Neuronal stem cell (in vitro differentiated cells): ENCODE measurements at regions not wholly inside any gene's neighbourhood (a gene's known extent, or its start where the extent isn't known, plus 50 kb on each side); places are given as distances from the start of the nearest gene placed in this dataset.

ENCODE experiments used
- DNase-seq: peaks from one replicate; pipeline ENCODE4 v3.0.0-alpha.2; 2013; ENCODE audit warnings: low spot score
- H2AFZ ChIP-seq: one replicate; pipeline ENCODE4 v1.6.1; 2013; ENCODE audit warnings: mild to moderate bottlenecking, low read length, inconsistent platforms
- H2AK5ac ChIP-seq: 2 replicates; pipeline ENCODE4 v1.6.1; 2013; ENCODE audit warnings: low read depth, mild to moderate bottlenecking, inconsistent platforms, low read length, moderate library complexity, mixed read lengths
- H2BK120ac ChIP-seq: 2 replicates; pipeline ENCODE4 v1.6.1; 2013; ENCODE audit warnings: low read depth, mild to moderate bottlenecking, inconsistent platforms, low read length, moderate library complexity, mixed read lengths
- H2BK12ac ChIP-seq: one replicate; pipeline ENCODE4 v1.6.1; 2013; ENCODE audit warnings: low read length, inconsistent platforms
- H2BK15ac ChIP-seq: 2 replicates; pipeline ENCODE4 v1.6.1; 2013; ENCODE audit warnings: mild to moderate bottlenecking, low read length, inconsistent platforms, mixed read lengths
- H2BK5ac ChIP-seq: one replicate; pipeline ENCODE4 v1.6.1; 2013; ENCODE audit warnings: inconsistent platforms, mild to moderate bottlenecking, low read length, moderate library complexity
- H3K14ac ChIP-seq: one replicate; pipeline ENCODE4 v1.6.1; 2013; ENCODE audit warnings: low read length, inconsistent platforms
- H3K18ac ChIP-seq: 2 replicates; pipeline ENCODE4 v1.6.1; 2013; ENCODE audit warnings: low read length, inconsistent platforms
- H3K23ac ChIP-seq: 2 replicates; pipeline ENCODE4 v1.6.1; 2013; ENCODE audit warnings: low read depth, mild to moderate bottlenecking, mixed read lengths, low read length, inconsistent platforms; ENCODE audit not compliant: poor library complexity
- H3K27ac ChIP-seq: replicated peaks from 3 replicates; pipeline ENCODE4 v1.5.1; 2013; ENCODE audit warnings: low read length, inconsistent platforms
- H3K27me3 ChIP-seq, 3 experiments: 2 replicates each; pipeline ENCODE4 v1.6.1; 2013; ENCODE audit warnings: low read length in 3 of 3, mild to moderate bottlenecking in 2 of 3, inconsistent platforms in 1 of 3, low read depth in 1 of 3, mixed read lengths in 1 of 3, moderate library complexity in 1 of 3; ENCODE audit not compliant: control insufficient read depth in 3 of 3, insufficient read depth in 3 of 3
- H3K36me3 ChIP-seq, 2 donors: replicated peaks in 1 of 2; 2 replicates each; pipeline ENCODE4 v1.6.1; 2013; ENCODE audit warnings: low read length in 2 of 2; ENCODE audit not compliant: control insufficient read depth in 2 of 2, insufficient read depth in 2 of 2
- H3K4ac ChIP-seq: 2 replicates; pipeline ENCODE4 v1.6.1; 2013; ENCODE audit warnings: inconsistent platforms, mild to moderate bottlenecking, low read length, moderate library complexity
- H3K4me1 ChIP-seq, 2 donors: 1 replicate in 1 of 2; 2 replicates in 1 of 2; pipeline ENCODE4 v1.6.1; 2013; ENCODE audit warnings: low read length in 2 of 2, low read depth in 1 of 2; ENCODE audit not compliant: control insufficient read depth in 2 of 2, insufficient read depth in 1 of 2
- H3K4me2 ChIP-seq: one replicate; pipeline ENCODE4 v1.6.1; 2013; ENCODE audit warnings: mild to moderate bottlenecking, low read length, inconsistent platforms; ENCODE audit not compliant: insufficient read depth, poor library complexity, severe bottlenecking
- H3K4me3 ChIP-seq, 2 donors: 2 replicates each; pipeline ENCODE4 v1.5.1; 2013; ENCODE audit warnings: low read length in 2 of 2, mild to moderate bottlenecking in 2 of 2, inconsistent platforms in 1 of 2, moderate library complexity in 1 of 2
- H3K79me1 ChIP-seq: one replicate; pipeline ENCODE4 v1.6.1; 2013; ENCODE audit warnings: low read depth, mild to moderate bottlenecking, inconsistent platforms, low read length, moderate library complexity
- H3K9ac ChIP-seq: one replicate; pipeline ENCODE4 v1.6.1; 2013; ENCODE audit warnings: mild to moderate bottlenecking, low read depth, low read length, inconsistent platforms; ENCODE audit not compliant: poor library complexity
- H3K9me3 ChIP-seq, 2 donors: replicated peaks in 1 of 2; 2 replicates each; pipeline versions ENCODE3 to v1.6.1; 2013; ENCODE audit warnings: low read length in 2 of 2, mild to moderate bottlenecking in 2 of 2, inconsistent platforms in 1 of 2, low read depth in 1 of 2, mixed read lengths in 1 of 2, moderate library complexity in 1 of 2; ENCODE audit not compliant: control insufficient read depth in 2 of 2, insufficient read depth in 1 of 2
- H4K8ac ChIP-seq: one replicate; pipeline ENCODE4 v1.6.1; 2013; ENCODE audit warnings: low read depth, mild to moderate bottlenecking, inconsistent platforms, low read length, moderate library complexity
- H4K91ac ChIP-seq: one replicate; pipeline ENCODE4 v1.6.1; 2013; ENCODE audit warnings: low read length, low read depth, mild to moderate bottlenecking, inconsistent platforms; ENCODE audit not compliant: poor library complexity
- WGBS, 2 donors: extraction: QIAGEN DNeasy Blood & Tissue Kit; methylation state at CpG; one replicate each; pipeline ENCODE4 v1.1.7; 2013; ENCODE audit warnings: missing lambda C conversion rate in 2 of 2, mixed read lengths in 1 of 2; ENCODE audit not compliant: insufficient read length in 2 of 2, insufficient replicate concordance in 1 of 2; ENCODE audit errors: extremely low coverage in 2 of 2; 5-methylcytosine and 5-hydroxymethylcytosine counted together

- Histone ChIP-seq H3K18ac (peak overlapping the region; percentile 27), H3K27ac (no peak overlapping the region), H3K79me1 (no peaks in the 10 kb centered on the region), H2BK15ac (no peak overlapping the region), H3K27me3 (no peaks in the 10 kb centered on the region), H4K91ac (no peak overlapping the region), H3K9me3 (no peaks in the 10 kb centered on the region), H2BK5ac (no peak overlapping the region), H3K9ac (no peak overlapping the region), H3K4me1 (peaks cover 7% of the 10 kb centered on the region in 2 donors), H2AK5ac (no peak overlapping the region), H3K23ac (peak overlapping the region; percentile 13), H2AFZ (no peak overlapping the region), H4K8ac (no peak overlapping the region), H2BK120ac (no peak overlapping the region), H3K36me3 (no peaks in the 10 kb centered on the region), H2BK12ac (no peak overlapping the region), H3K4me3 (no peak overlapping the region), H3K4me2 (no peak overlapping the region), H3K4ac (no peak overlapping the region), H3K14ac (no peak overlapping the region)
- no CpG with 5 or more reads among the region's 12 CpGs for WGBS, 2 donors
- DNase-seq: no peak
Observed at GRCh38 chr7:130887182-130887956, 153.4 kb upstream of the KLF14 start.

GRCh38 chr7:130887957-130888371 is 154.0 kb upstream of the KLF14 start:
- Histone ChIP-seq H3K4ac (no peak overlapping the region), H2BK12ac (no peak overlapping the region), H3K18ac (peak overlapping the region; percentile 27), H3K4me2 (no peak overlapping the region), H3K4me1 (peaks cover 7% of the 10 kb centered on the region in 2 donors), H3K27me3 (no peaks in the 10 kb centered on the region), H3K36me3 (no peaks in the 10 kb centered on the region), H3K9me3 (no peaks in the 10 kb centered on the region), H4K8ac (no peak overlapping the region), H3K23ac (peak overlapping the region; percentile 13), H4K91ac (no peak overlapping the region), H2AFZ (no peak overlapping the region), H3K4me3 (no peak overlapping the region), H3K9ac (no peak overlapping the region), H3K14ac (no peak overlapping the region), H3K79me1 (no peaks in the 10 kb centered on the region), H2BK15ac (no peak overlapping the region), H2BK5ac (no peak overlapping the region), H3K27ac (no peak overlapping the region), H2BK120ac (no peak overlapping the region), H2AK5ac (no peak overlapping the region)
- no peak for DNase-seq
- no CpG with 5 or more reads among the region's 12 CpGs for WGBS, 2 donors

DNA sequence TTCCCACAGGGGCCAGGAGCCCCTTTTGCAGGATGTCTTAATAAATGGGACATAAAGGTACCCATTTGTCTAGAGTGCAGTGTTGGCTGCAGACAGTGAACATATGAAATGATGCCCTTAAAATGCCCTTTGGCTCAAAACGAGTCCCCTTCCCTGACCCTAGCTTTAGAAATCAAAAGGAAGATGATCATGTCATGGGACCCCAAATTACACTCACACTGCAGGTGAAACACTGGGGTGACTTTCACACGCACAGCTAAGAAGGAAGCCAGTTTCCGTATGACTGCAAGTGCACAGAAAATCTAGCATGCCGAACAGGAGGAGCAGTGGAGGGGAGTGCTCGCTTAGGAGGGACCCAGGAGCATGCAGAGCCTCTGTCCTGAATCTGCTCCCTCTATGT is 154.5 kb upstream of the KLF14 start:
- Histone ChIP-seq H3K27me3 (no peaks in the 10 kb centered on the region), H3K79me1 (no peaks in the 10 kb centered on the region), H3K36me3 (no peaks in the 10 kb centered on the region), H4K8ac (no peak overlapping the region), H2BK5ac (no peak overlapping the region), H3K18ac (no peak overlapping the region), H3K4me1 (peaks cover 7% of the 10 kb centered on the region in 2 donors), H3K9ac (no peak overlapping the region), H3K27ac (no peak overlapping the region), H2AK5ac (no peak overlapping the region), H3K4me2 (no peak overlapping the region), H3K4me3 (no peak overlapping the region), H3K9me3 (no peaks in the 10 kb centered on the region), H3K4ac (no peak overlapping the region), H3K23ac (no peak overlapping the region), H2AFZ (no peak overlapping the region), H4K91ac (no peak overlapping the region), H2BK12ac (no peak overlapping the region), H2BK15ac (no peak overlapping the region), H2BK120ac (no peak overlapping the region), H3K14ac (no peak overlapping the region)
- no peak for DNase-seq
- WGBS, 2 donors: no CpG with 5 or more reads among the region's 5 CpGs

DNA sequence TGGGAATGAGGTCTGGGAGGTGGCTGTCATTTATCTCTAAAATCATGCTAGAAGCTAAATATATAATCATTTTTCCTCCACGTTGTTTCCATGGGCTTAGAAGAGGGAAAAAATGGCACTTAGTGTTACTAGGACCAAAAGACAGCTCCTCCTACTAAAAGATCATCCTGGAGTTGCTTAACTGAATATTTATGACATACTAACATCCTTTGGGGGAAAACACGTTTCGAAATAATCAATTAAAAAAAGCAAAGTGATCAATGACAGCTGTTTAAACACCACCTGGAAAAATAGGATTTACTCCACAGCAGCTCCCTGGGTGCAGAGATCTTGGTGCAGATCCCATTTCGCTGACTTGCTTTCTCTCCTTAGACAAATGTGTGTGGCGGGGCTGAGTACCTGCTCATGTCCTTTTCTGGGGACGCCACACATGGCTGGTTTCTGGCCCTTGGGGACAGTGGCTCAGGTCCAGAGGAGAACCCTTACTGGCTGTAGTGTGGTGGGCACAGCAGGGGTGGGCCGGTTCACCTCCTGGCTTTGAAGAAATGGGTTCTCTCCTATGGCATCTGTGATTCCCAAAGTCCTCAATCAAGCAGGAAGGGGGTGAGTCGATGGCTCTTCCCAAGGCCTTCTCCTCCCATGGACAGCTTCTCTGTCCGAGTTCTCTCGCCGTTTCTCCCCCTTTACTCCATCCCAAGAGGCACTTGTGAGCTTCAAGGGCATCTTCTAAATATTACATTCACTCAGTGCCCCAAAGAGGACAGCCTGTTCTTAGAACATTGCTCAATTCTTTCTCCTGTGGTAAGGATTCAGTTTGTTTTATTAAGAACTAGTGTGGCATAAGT is 156.4 kb upstream of the KLF14 start:
- Histone ChIP-seq H3K36me3 (no peaks in the 10 kb centered on the region), H3K18ac (no peak overlapping the region), H4K91ac (no peak overlapping the region), H2BK15ac (peak overlapping the region; percentile 11), H3K9ac (no peak overlapping the region), H4K8ac (no peak overlapping the region), H2AFZ (no peak overlapping the region), H2AK5ac (no peak overlapping the region), H3K14ac (no peak overlapping the region), H3K9me3 (no peaks in the 10 kb centered on the region), H2BK12ac (no peak overlapping the region), H2BK120ac (no peak overlapping the region), H3K4me2 (no peak overlapping the region), H3K4me1 (peaks cover 3 to 9% of the 10 kb centered on the region in 2 donors), H3K23ac (no peak overlapping the region), H3K27ac (no peak overlapping the region), H3K27me3 (no peaks in the 10 kb centered on the region), H3K4me3 (no peak overlapping the region), H3K4ac (no peak overlapping the region), H2BK5ac (no peak overlapping the region), H3K79me1 (no peaks in the 10 kb centered on the region)
- no CpG with 5 or more reads among the region's 11 CpGs for WGBS, 2 donors
- no peak for DNase-seq
